ENCODE measurements at regions not wholly inside any gene's neighbourhood (a gene's known extent, or its start where the extent isn't known, plus 50 kb on each side); places are given as distances from the start of the nearest gene placed in this dataset.
A peak's percentile ranks its signal among the peaks of the same experiment; 100 is the strongest.
"Not testable (repeated sequence)": the region's sequence is repeated elsewhere in the genome, so short reads cannot be mapped to it uniquely, and the experiment has no call there.

GRCh38 chr14:106129904-106130661, 603.7 kb downstream of the TMEM121 start:
- DNase-seq = not testable (repeated sequence)

GRCh38 chr14:106133126-106133525, 606.7 kb downstream of the TMEM121 start:
- not testable (repeated sequence) for DNase-seq

- no peak for DNase-seq
Measured at GRCh38 chr14:106134886-106135285, 608.5 kb downstream of the TMEM121 start.

DNA sequence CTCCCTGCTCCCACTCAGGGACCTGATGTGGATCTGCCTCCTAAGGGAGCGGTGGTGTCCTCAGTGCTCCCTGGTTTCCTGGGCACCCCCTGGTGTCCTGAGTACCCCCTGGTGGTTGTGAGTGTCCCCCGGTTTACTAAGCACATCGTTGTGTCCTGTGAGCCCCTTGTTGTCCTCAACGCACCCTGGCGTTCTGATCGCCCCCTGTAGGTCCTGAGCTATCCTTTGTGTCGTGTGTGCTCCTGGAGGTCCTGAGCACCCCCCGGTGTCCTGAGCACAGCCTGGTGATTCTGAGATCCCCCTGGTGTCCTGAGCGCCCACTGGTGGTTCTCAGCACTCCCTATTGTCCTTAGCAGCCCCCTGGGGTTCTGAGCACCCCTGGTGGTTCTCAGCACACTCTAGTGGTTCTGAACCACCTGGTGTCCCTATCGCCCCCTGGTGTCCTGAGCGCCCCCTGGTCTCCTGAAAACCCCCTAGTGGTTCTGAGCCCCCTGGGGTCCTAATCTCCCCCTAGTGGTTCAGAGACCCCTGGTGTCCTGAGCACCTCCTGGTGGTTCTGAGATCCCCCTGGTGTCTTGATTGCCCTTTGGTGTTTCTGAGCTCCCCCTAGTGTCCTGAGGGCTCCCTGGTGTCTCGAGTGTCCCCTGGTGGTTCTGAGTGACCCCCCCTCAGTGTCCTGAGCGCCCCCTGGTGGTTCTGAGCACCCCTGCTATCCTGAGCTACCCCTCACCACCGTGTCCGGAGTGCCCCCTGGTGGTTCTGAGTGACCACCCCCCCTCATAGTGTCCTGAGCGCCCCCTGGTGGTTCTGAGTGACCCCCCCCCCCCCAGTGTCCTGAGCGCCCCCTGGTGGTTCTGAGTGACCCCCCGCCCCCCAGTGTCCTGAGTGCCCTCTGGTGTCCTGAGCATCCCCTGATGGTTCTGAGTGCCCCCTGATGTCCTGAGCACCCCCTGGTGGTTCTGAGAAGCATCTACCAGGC, 615.1 kb downstream of the TMEM121 start:
- peak; percentile 65 to 71 for DNase-seq

DNA sequence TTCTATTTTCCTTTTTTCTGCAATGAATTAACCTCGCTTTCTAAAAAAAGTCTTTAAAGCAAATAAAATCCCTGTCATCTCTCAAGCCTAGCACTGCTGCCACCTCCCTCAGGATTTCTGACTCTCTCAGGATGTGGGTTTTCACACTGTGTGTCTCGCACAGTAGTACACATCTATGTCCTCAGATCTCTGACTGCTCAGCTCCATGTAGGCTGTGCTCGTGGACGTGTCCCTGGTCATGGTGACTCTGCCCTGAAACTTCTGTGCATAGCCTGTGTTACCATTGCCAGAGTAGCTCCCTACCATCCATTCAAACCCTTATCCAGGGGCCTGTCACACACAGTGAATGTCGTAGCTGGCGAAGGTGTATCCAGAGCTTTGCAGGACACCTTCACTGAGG, 619.3 kb downstream of the TMEM121 start:
- not testable (repeated sequence) for DNase-seq

DNA sequence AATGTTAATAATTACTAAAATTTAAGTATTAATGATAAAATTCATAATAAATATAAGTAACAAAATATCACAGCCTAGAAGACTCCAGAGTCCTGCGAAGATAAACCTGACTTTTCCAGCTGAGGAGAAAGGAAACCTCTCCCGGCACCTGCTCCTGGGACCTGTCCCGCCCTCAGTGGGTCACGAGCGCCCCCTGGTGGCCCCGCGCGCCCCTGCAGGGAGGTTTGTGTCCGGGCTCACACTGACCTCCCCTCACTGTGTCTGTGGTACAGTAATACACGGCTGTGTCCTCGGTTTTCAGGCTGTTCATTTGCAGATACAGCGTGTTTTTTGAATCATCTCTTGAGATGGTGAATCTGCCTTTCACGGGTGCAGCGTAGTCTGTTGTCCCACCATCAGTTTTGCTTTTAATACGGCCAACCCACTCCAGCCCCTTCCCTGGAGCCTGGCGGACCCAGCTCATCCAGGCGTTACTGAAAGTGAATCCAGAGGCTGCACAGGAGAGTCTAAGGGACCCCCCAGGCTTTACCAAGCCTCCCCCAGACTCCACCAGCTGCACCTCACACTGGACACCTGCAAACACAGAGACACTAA, 627.1 kb downstream of the TMEM121 start:
- DNase-seq = peak; percentile 90 to 96

- DNase-seq = no peak
Measured at GRCh38 chr14:106163316-106163715, 636.9 kb downstream of the TMEM121 start.

DNA sequence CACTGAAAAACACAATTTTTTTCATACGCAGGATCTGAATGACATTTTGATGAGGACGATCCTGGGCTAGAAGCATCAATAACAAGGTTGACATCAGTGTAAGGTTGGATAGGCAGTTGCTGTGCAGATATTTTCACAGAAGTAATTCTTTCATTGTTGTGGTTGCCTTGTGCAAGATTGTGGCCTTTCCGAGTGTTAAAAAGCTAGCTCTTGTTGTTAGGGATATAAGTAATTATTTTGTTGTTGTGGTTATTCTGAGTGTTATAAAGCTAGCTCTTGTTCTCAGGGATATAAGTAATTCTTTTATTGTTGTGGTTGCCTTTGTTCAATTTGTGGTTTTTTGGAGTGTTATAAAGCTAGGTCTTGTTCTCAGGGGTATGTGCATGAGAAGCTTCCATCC, 637.4 kb downstream of the TMEM121 start:
- DNase-seq = not testable (repeated sequence)

GRCh38 chr14:106166232-106166631, 639.8 kb downstream of the TMEM121 start:
- DNase-seq = no peak

GRCh38 chr14:106166650-106167204, 640.3 kb downstream of the TMEM121 start:
- DNase-seq = no peak

DNA sequence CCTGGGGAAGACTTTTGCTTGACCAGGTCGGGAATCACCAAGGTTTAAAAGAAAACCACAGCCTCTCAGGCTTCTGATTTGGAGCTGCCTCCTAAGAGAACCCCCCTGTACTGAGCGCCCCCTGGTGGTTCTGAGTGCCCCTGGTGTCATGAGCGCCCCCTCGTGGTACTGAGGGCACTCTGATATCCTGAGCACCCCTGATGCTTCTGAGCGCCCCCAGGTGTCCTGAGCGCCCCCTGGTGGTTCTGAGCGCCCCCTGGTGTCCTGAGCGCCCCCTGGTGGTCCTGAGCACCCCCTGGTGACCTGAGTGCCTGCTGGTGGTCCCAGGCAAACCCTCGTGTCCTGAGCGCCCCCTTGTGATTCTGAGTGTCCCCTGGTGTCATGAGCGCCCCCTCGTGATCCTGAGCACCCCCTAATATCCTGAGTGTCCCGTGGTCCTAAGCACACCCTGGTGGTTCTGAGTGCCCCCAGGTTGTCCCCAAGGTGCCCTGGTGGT, 643.8 kb downstream of the TMEM121 start:
- DNase-seq = peak; percentile 76 to 84

GRCh38 chr14:106174206-106174605, 647.8 kb downstream of the TMEM121 start:
- DNase-seq = peak in 1 of 2 donors; percentile 37

DNA sequence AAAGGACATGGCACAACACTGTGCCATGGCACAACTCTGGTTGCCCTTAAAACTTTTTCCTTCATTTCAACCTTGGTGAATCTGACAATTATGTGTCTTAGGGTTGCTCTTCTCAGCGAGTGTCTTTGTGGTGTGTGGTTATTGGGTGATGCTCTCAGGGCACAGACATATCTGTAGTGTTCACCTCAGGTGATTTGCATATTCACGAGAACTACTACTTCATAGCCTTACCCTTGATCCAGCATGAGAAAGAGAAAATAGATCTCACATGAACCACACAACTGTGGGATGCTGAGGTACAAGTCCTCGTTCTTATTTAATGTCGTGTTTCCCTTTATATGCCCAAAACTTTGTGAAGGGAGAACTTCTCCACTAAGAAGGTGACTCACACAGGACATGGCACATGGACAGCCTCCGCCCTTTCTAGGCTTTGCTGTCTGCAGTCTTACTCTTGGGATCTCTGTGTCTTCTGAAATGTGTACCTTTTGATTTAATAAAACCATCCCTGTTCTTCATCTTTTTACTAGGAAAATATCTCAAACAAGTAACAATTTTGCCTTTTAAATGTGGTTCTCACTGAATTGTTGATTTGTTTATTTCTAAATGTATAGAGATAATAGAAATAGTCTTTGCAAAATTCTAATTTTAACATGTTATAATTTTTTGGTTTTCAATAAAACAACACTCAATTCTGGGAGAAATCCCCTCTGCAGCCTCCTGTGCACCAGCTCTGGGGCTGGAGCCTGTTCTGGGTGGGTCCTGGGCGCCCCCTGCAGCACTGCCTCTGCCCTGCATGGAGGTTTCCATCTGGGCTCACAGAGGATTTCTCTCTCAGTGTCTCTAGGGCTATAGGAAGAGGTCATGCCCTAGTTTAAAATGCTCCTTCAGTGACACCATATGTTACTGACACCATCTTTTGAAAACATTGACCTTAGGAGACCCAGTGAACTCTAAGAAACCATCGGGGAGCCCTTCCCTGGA, 651.2 kb downstream of the TMEM121 start:
- not testable (repeated sequence) for DNase-seq

GRCh38 chr14:106179761-106180160, 653.4 kb downstream of the TMEM121 start:
- no peak for DNase-seq

DNA sequence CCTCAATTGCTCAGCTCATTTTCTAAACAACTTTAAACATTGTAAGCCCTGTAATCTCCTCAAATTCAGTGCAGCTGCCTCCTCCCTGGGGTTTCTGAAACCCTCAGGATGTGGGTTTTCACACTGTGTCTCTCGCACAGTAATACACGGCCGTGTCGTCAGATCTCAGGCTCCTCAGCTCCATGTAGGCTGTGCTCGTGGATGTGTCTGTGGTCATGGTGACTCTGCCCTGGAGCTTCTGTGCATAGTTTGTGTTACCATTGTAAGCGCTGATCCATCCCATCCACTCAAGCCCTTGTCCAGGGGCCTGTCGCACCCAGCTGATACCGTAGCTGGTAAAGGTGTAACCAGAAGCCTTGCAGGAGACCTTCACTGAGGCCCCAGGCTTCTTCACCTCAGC, 658.4 kb downstream of the TMEM121 start:
- peak in 1 of 2 donors; percentile 49 for DNase-seq

- DNase-seq = not testable (repeated sequence)
Measured at GRCh38 chr14:106185174-106185836, 658.9 kb downstream of the TMEM121 start.

- DNase-seq = peak; percentile 54 to 57
Measured at GRCh38 chr14:106185837-106186233, 659.5 kb downstream of the TMEM121 start.

GRCh38 chr14:106187216-106187615, 660.8 kb downstream of the TMEM121 start:
- no peak for DNase-seq

DNA sequence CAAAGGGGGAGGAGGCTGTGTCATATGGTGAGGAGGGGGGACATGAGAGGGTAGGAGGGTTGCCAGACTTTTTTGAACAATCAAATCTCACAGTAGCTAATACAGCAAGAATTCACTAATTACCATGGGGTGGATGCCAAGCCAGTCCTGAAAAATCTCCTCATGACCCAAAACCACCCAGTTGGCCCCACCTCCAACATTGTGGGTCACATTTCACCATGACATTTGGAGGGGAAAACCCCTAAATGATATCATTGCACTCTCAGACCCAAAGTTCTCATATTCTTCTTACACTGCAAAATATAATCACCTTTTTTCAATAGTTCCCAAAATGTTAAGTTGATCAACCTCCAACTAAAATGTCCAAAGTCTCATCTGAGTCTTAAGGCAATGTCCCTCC, 666.3 kb downstream of the TMEM121 start:
- not testable (repeated sequence) for DNase-seq

- peak; percentile 69 to 76 for DNase-seq
Measured at GRCh38 chr14:106196459-106196858, 670.1 kb downstream of the TMEM121 start.

GRCh38 chr14:106197264-106197663, 670.9 kb downstream of the TMEM121 start:
- DNase-seq = not testable (repeated sequence)

Data from stimulated activated CD4-positive, alpha-beta T cell treated with anti-CD3 and anti-CD28 coated beads, Interleukin-2, amount 100 ng/mL, for 48 hours (primary cell).